Body of pancreas (tissue), 4 donors: ENCODE measurements at regions not wholly inside any gene's neighbourhood (a gene's known extent, or its start where the extent isn't known, plus 50 kb on each side); places are given as distances from the start of the nearest gene placed in this dataset.

Experiments
- CTCF ChIP-seq, 7 experiments: fragments of 450-650 bp in 4 of 7; fragments of 200-600 bp in 3 of 7; sonication (generic) in 3 of 7; IDR thresholded peaks; one replicate each; pipeline ENCODE4 v1.5.1; 2016 to 2019; ENCODE audit warnings: antibody characterized with exemption in 7 of 7
- POLR2A ChIP-seq, 3 donors: fragments of 450-650 bp; IDR thresholded peaks; one replicate each; pipeline ENCODE4 v1.6.1; 2016; ENCODE audit warnings: antibody characterized with exemption in 3 of 3, mild to moderate bottlenecking in 2 of 3

DNA sequence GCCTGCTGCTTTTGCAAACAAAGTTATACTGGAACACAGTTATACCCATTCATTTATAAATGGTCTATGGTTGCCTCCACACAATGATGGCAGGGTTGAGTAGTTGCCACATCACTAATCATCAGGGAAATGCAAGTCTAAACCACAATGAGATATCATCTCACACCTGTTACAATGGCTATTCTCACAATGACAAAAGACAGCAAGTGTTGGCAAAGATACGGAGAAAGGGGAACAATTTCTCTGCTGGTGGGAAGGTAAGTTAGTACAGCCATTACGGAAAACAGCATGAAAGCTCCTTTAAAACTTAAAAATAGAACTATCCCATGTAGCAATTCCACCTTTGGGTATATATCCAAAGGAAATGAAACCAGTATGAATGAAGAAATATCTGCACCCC, 261.4 kb downstream of the TJP1 start:
- no peak for TF ChIP-seq CTCF (IDR thresholded peaks at IDR 0.05)
- TF ChIP-seq POLR2A (IDR thresholded peaks at IDR 0.05): no peak
